ENCODE measurements at regions not wholly inside any gene's neighbourhood (a gene's known extent, or its start where the extent isn't known, plus 50 kb on each side); places are given as distances from the start of the nearest gene placed in this dataset.

GRCh38 chr18:37671530-37671929 lies 105.9 kb upstream of the CELF4 start:
- Mint-ChIP-seq H3K4me3 (no peak overlapping the region), H3K27me3 (ENCODE audit: insufficient read depth, low read depth) (peaks cover 18% of the 10 kb centered on the region), H3K4me1 (peaks cover 25% of the 10 kb centered on the region), H3K36me3 (peaks cover 2% of the 10 kb centered on the region), H3K9me3 (peaks cover 3% of the 10 kb centered on the region), H3K27ac (no peak overlapping the region)
- no peak overlapping the region for H2AFZ ChIP-seq (replicated peaks)
- H3F3A ChIP-seq (ENCODE audit: low read depth), result peaks cover 22% of the 10 kb centered on the region
- H3K79me2 ChIP-seq (ENCODE audit: low read depth), result no peaks in the 10 kb centered on the region
- H3K4me3 ChIP-seq, result no peak overlapping the region
- H3K9me3 ChIP-seq (ENCODE audit: low read depth), result no peaks in the 10 kb centered on the region
- no peak overlapping the region for H3K9ac ChIP-seq
- H3K4me1 ChIP-seq, result peaks cover 13% of the 10 kb centered on the region
- no peaks in the 10 kb centered on the region for H3K27me3 ChIP-seq
- H3K27ac ChIP-seq, result no peak overlapping the region
- H4K20me1 ChIP-seq (ENCODE audit: low read depth), result no peaks in the 10 kb centered on the region
- TF ChIP-seq EZH2phosphoT487 (IDR thresholded peaks at IDR 0.05), result no peak
- TF ChIP-seq CTCF (IDR thresholded peaks at IDR 0.05), result no peak
- TF ChIP-seq EZH2 (IDR thresholded peaks at IDR 0.05), result no peak
- no peak for DNase-seq (ENCODE audit: low spot score)
- H3K36me3 ChIP-seq, result no peaks in the 10 kb centered on the region
- H3K4me2 ChIP-seq, result no peak overlapping the region

GRCh38 chr18:37671119-37671518 lies 105.5 kb upstream of the CELF4 start:
- TF ChIP-seq EZH2 (IDR thresholded peaks at IDR 0.05) (no peak), EZH2phosphoT487 (IDR thresholded peaks at IDR 0.05) (no peak)
- H2AFZ ChIP-seq (replicated peaks), result no peak overlapping the region
- Mint-ChIP-seq H3K36me3 (peaks cover 2% of the 10 kb centered on the region), H3K9me3 (no peaks in the 10 kb centered on the region), H3K27me3 (ENCODE audit: insufficient read depth, low read depth) (peaks cover 16% of the 10 kb centered on the region), H3K4me3 (no peak overlapping the region), H3K4me1 (peaks cover 26% of the 10 kb centered on the region), H3K27ac (no peak overlapping the region)
- H4K20me1 ChIP-seq (ENCODE audit: low read depth), result no peaks in the 10 kb centered on the region
- H3K36me3 ChIP-seq, result no peaks in the 10 kb centered on the region
- DNase-seq (ENCODE audit: low spot score), result no peak
- no peak overlapping the region for H3K27ac ChIP-seq
- no peak overlapping the region for H3K9ac ChIP-seq
- peaks cover 22% of the 10 kb centered on the region for H3F3A ChIP-seq (ENCODE audit: low read depth)
- peaks cover 13% of the 10 kb centered on the region for H3K4me1 ChIP-seq
- H3K4me3 ChIP-seq, result no peak overlapping the region
- no peaks in the 10 kb centered on the region for H3K9me3 ChIP-seq (ENCODE audit: low read depth)
- H3K79me2 ChIP-seq (ENCODE audit: low read depth), result no peaks in the 10 kb centered on the region
- H3K4me2 ChIP-seq, result no peak overlapping the region
- H3K27me3 ChIP-seq, result no peaks in the 10 kb centered on the region

DNA sequence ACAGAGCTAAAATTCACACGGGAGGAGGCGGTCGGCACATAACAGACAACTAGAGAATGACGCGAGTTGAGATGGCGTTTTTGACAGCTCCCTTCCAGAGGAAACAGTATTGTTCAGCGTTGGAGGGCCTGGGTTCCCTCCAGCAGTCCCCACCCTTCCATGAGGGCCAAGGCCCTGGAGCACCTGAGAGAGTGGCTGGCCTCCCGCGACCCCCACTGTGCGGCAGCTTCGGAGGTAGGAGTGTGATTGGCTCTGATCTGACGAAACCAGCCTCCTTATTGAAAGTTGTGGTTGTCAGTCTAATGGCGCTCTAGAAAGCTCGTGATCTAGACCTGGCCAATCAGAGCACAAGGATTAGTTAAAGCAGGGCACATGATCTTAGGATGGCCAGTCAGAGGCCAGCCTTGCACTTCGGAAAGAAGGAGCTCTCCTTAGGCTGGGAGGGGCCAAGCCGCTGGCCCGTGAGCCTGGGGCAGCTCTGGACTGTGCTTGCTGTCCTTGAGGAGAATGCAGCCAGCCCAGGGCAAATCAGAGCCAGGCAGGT lies 104.5 kb upstream of the CELF4 start:
- Histone ChIP-seq H4K20me1 (ENCODE audit: low read depth) (no peaks in the 10 kb centered on the region), H3K4me3 (no peak overlapping the region), H3K4me2 (no peak overlapping the region), H3K79me2 (ENCODE audit: low read depth) (no peaks in the 10 kb centered on the region), H2AFZ (replicated peaks) (no peak overlapping the region), H3K27me3 (no peaks in the 10 kb centered on the region), H3K4me1 (peaks cover 13% of the 10 kb centered on the region), H3K9ac (no peak overlapping the region), H3K27ac (no peak overlapping the region), H3K36me3 (no peaks in the 10 kb centered on the region), H3F3A (ENCODE audit: low read depth) (peaks cover 22% of the 10 kb centered on the region), H3K9me3 (ENCODE audit: low read depth) (no peaks in the 10 kb centered on the region)
- Mint-ChIP-seq H3K4me1 (peaks cover 26% of the 10 kb centered on the region), H3K27me3 (ENCODE audit: insufficient read depth, low read depth) (peaks cover 15% of the 10 kb centered on the region), H3K27ac (peak overlapping the region; percentile 91), H3K36me3 (peaks cover 2% of the 10 kb centered on the region), H3K4me3 (no peak overlapping the region), H3K9me3 (no peaks in the 10 kb centered on the region)
- DNase-seq (ENCODE audit: low spot score), result no peak
- TF ChIP-seq EZH2 (IDR thresholded peaks at IDR 0.05), result no peak
- TF ChIP-seq EZH2phosphoT487 (IDR thresholded peaks at IDR 0.05), result no peak
- TF ChIP-seq CTCF (IDR thresholded peaks at IDR 0.05), result no peak

GRCh38 chr18:37668971-37669747 lies 103.6 kb upstream of the CELF4 start:
- Mint-ChIP-seq H3K4me1 (peaks cover 26% of the 10 kb centered on the region), H3K4me3 (peak overlapping the region; percentile 27), H3K27me3 (ENCODE audit: insufficient read depth, low read depth) (peaks cover 15% of the 10 kb centered on the region), H3K9me3 (no peaks in the 10 kb centered on the region), H3K36me3 (peaks cover 2% of the 10 kb centered on the region), H3K27ac (peak overlapping the region; percentile 91)
- Histone ChIP-seq H3K9ac (no peak overlapping the region), H3K36me3 (no peaks in the 10 kb centered on the region), H3K79me2 (ENCODE audit: low read depth) (no peaks in the 10 kb centered on the region), H3K4me3 (no peak overlapping the region), H4K20me1 (ENCODE audit: low read depth) (no peaks in the 10 kb centered on the region), H3K9me3 (ENCODE audit: low read depth) (no peaks in the 10 kb centered on the region), H3K27me3 (no peaks in the 10 kb centered on the region), H2AFZ (replicated peaks) (peak overlapping the region; percentile 71), H3K27ac (peak overlapping the region; percentile 42), H3K4me2 (peak overlapping the region; percentile 55), H3K4me1 (peaks cover 13% of the 10 kb centered on the region), H3F3A (ENCODE audit: low read depth) (peaks cover 22% of the 10 kb centered on the region)
- no peak for TF ChIP-seq EZH2 (IDR thresholded peaks at IDR 0.05)
- TF ChIP-seq EZH2phosphoT487 (IDR thresholded peaks at IDR 0.05), result no peak
- TF ChIP-seq CTCF (IDR thresholded peaks at IDR 0.05), result no peak
- peak; percentile 64 for DNase-seq (ENCODE audit: low spot score)
